WERI-Rb-1 (cell line): ENCODE measurements at regions not wholly inside any gene's neighbourhood (a gene's known extent, or its start where the extent isn't known, plus 50 kb on each side); places are given as distances from the start of the nearest gene placed in this dataset.

ENCODE experiments used
- DNase-seq: peaks from one replicate; pipeline ENCODE4 v3.0.0-alpha.2; 2020
- H3K27ac ChIP-seq: fragments of 250-450 bp; sonication (Bioruptor Pico); 2 replicates; pipeline ENCODE4 v1.5.1; 2020; ENCODE audit warnings: mild to moderate bottlenecking, moderate library complexity
- H3K27me3 ChIP-seq: fragments of 250-450 bp; sonication (Bioruptor Pico); 2 replicates; pipeline ENCODE4 v1.5.1; 2021; ENCODE audit warnings: mild to moderate bottlenecking, low read depth, moderate library complexity; ENCODE audit not compliant: insufficient read depth, severe bottlenecking
- H3K36me3 ChIP-seq: fragments of 250-450 bp; sonication (Bioruptor Pico); 2 replicates; pipeline ENCODE4 v1.5.1; 2020; ENCODE audit warnings: mild to moderate bottlenecking, moderate library complexity
- H3K4me3 ChIP-seq: 2 replicates; pipeline ENCODE4 v1.5.1; 2011; ENCODE audit warnings: low read depth, mild to moderate bottlenecking, control low read depth, low read length
- H3K9me3 ChIP-seq: fragments of 250-450 bp; sonication (Bioruptor Pico); 2 replicates; pipeline ENCODE4 v1.5.1; 2021; ENCODE audit warnings: mild to moderate bottlenecking, moderate library complexity; ENCODE audit not compliant: severe bottlenecking
- CTCF ChIP-seq: IDR thresholded peaks from 2 replicates; pipeline ENCODE4 v1.5.1; 2011; ENCODE audit warnings: low read depth, mild to moderate bottlenecking, control low read depth, inconsistent platforms, low read length

GRCh38 chr12:34335819-34336262 lies 313.5 kb downstream of the ALG10 start:
- Histone ChIP-seq H3K9me3 (no peaks in the 10 kb centered on the region), H3K36me3 (no peaks in the 10 kb centered on the region), H3K27me3 (peaks cover 90% of the 10 kb centered on the region), H3K4me3 (no peak overlapping the region), H3K27ac (no peak overlapping the region)
- no peak for TF ChIP-seq CTCF
- no peak for DNase-seq

GRCh38 chr12:34336619-34337465 lies 314.5 kb downstream of the ALG10 start:
- no peak overlapping the region for H3K4me3 ChIP-seq
- H3K27ac ChIP-seq: no peak overlapping the region
- TF ChIP-seq CTCF: no peak
- DNase-seq: no peak
- H3K9me3 ChIP-seq: no peaks in the 10 kb centered on the region
- no peaks in the 10 kb centered on the region for H3K36me3 ChIP-seq
- peaks cover 94% of the 10 kb centered on the region for H3K27me3 ChIP-seq

GRCh38 chr12:34338751-34339150 lies 316.5 kb downstream of the ALG10 start:
- H3K27ac ChIP-seq: no peak overlapping the region
- H3K9me3 ChIP-seq: no peaks in the 10 kb centered on the region
- TF ChIP-seq CTCF: no peak
- no peak for DNase-seq
- H3K4me3 ChIP-seq: no peak overlapping the region
- peaks cover 94% of the 10 kb centered on the region for H3K27me3 ChIP-seq
- H3K36me3 ChIP-seq: no peaks in the 10 kb centered on the region

- Histone ChIP-seq H3K27me3 (peaks cover 95% of the 10 kb centered on the region), H3K27ac (no peak overlapping the region), H3K36me3 (no peaks in the 10 kb centered on the region), H3K9me3 (no peaks in the 10 kb centered on the region), H3K4me3 (no peak overlapping the region)
- no peak for DNase-seq
- no peak for TF ChIP-seq CTCF
Measured at GRCh38 chr12:34339922-34340321, 317.6 kb downstream of the ALG10 start.

GRCh38 chr12:34340534-34341361 lies 318.5 kb downstream of the ALG10 start:
- H3K9me3 ChIP-seq: no peaks in the 10 kb centered on the region
- peaks cover 96% of the 10 kb centered on the region for H3K27me3 ChIP-seq

More at GRCh38 chr12:34340534-34341361, 318.5 kb downstream of the ALG10 start:
- no peak for DNase-seq
- H3K36me3 ChIP-seq: no peaks in the 10 kb centered on the region
- TF ChIP-seq CTCF: no peak
- no peak overlapping the region for H3K27ac ChIP-seq
- H3K4me3 ChIP-seq: no peak overlapping the region
